ENCODE measurements at regions not wholly inside any gene's neighbourhood (a gene's known extent, or its start where the extent isn't known, plus 50 kb on each side); places are given as distances from the start of the nearest gene placed in this dataset.

DNA sequence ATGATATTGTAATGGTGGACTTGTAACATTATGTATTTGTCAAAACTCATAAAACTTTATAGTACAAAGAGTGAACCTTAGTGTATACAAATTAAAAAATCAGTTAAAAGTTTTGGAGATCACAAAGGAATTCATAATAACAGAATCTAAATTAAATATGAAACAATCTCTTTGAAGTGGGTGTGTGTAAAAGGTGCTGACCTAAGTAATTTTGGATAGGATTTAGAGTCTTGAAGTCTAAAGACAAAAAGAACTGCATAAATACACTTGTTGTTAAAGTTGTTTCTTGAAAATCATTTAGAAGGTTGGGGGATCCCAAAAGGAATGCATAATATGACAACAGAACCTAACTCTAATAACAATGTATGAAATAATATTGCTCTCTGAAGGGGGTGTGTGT, 295.5 kb downstream of the PRR16 start:
- Histone ChIP-seq H3K36me3 (ENCODE audit: control insufficient read depth, low read length) (no peaks in the 10 kb centered on the region), H4K20me1 (ENCODE audit: control insufficient read depth, insufficient read depth, low read depth, low read length) (no peaks in the 10 kb centered on the region), H3K27ac (ENCODE audit: low read depth, low read length) (no peak overlapping the region), H3K4me1 (ENCODE audit: control insufficient read depth, low read length) (no peaks in the 10 kb centered on the region), H3K79me2 (ENCODE audit: control insufficient read depth, low read length) (no peaks in the 10 kb centered on the region), H3K27me3 (ENCODE audit: control insufficient read depth, low read length) (no peaks in the 10 kb centered on the region), H3K9me3 (ENCODE audit: control insufficient read depth, insufficient read depth, low read length) (no peaks in the 10 kb centered on the region), H3K4me3 (ENCODE audit: low read length) (no peak overlapping the region), H3K9me2 (replicated peaks; ENCODE audit: control insufficient read depth, low read length) (no peaks in the 10 kb centered on the region), H3F3A (ENCODE audit: control insufficient read depth, insufficient read depth) (no peaks in the 10 kb centered on the region), H3K4me2 (ENCODE audit: low read length) (no peak overlapping the region)
- no peak for TF ChIP-seq EZH2phosphoT487 (IDR thresholded peaks at IDR 0.05; ENCODE audit: borderline replicate concordance, low read length)
- TF ChIP-seq, protein P1, sequence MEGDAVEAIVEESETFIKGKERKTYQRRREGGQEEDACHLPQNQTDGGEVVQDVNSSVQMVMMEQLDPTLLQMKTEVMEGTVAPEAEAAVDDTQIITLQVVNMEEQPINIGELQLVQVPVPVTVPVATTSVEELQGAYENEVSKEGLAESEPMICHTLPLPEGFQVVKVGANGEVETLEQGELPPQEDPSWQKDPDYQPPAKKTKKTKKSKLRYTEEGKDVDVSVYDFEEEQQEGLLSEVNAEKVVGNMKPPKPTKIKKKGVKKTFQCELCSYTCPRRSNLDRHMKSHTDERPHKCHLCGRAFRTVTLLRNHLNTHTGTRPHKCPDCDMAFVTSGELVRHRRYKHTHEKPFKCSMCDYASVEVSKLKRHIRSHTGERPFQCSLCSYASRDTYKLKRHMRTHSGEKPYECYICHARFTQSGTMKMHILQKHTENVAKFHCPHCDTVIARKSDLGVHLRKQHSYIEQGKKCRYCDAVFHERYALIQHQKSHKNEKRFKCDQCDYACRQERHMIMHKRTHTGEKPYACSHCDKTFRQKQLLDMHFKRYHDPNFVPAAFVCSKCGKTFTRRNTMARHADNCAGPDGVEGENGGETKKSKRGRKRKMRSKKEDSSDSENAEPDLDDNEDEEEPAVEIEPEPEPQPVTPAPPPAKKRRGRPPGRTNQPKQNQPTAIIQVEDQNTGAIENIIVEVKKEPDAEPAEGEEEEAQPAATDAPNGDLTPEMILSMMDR (IDR thresholded peaks at IDR 0.05; ENCODE audit: low read depth, low read length, poor library complexity, severe bottlenecking) = no peak

DNA sequence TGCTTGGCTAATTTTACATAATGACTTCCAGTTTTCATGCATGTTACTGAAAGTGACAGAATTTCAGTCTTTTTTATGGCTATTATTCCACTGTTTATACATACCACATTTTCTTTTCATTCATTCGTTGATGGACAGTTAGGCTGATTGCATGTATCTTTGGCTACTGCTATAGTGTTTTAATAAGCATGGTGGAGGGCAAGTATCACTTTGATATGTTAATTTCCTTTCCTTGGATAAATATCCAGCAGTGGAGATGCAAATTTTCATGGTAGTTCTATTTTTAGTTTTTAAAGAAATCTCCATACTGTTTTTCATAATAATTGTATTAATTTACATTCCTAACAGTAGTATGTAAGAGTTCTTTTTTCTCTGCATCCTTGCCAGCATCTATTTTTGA, 297.9 kb downstream of the PRR16 start:
- Histone ChIP-seq H3K9me3 (ENCODE audit: control insufficient read depth, insufficient read depth, low read length) (no peaks in the 10 kb centered on the region), H3K4me3 (ENCODE audit: low read length) (no peak overlapping the region), H3K4me2 (ENCODE audit: low read length) (no peak overlapping the region), H3K36me3 (ENCODE audit: control insufficient read depth, low read length) (no peaks in the 10 kb centered on the region), H3K27ac (ENCODE audit: low read depth, low read length) (no peak overlapping the region), H3K27me3 (ENCODE audit: control insufficient read depth, low read length) (no peaks in the 10 kb centered on the region), H3K79me2 (ENCODE audit: control insufficient read depth, low read length) (no peaks in the 10 kb centered on the region), H3K9me2 (replicated peaks; ENCODE audit: control insufficient read depth, low read length) (no peaks in the 10 kb centered on the region), H3F3A (ENCODE audit: control insufficient read depth, insufficient read depth) (no peaks in the 10 kb centered on the region), H3K4me1 (ENCODE audit: control insufficient read depth, low read length) (no peaks in the 10 kb centered on the region), H4K20me1 (ENCODE audit: control insufficient read depth, insufficient read depth, low read depth, low read length) (no peaks in the 10 kb centered on the region)
- TF ChIP-seq, protein P1 (IDR thresholded peaks at IDR 0.05; ENCODE audit: low read depth, low read length, poor library complexity, severe bottlenecking) = no peak
- no peak for TF ChIP-seq EZH2phosphoT487 (IDR thresholded peaks at IDR 0.05; ENCODE audit: borderline replicate concordance, low read length)

GRCh38 chr5:120765189-120765588, 301.1 kb downstream of the PRR16 start:
- Histone ChIP-seq H3K27me3 (ENCODE audit: control insufficient read depth, low read length) (no peaks in the 10 kb centered on the region), H3K27ac (ENCODE audit: low read depth, low read length) (no peak overlapping the region), H3K4me1 (ENCODE audit: control insufficient read depth, low read length) (no peaks in the 10 kb centered on the region), H3K4me2 (ENCODE audit: low read length) (no peak overlapping the region), H3F3A (ENCODE audit: control insufficient read depth, insufficient read depth) (no peaks in the 10 kb centered on the region), H4K20me1 (ENCODE audit: control insufficient read depth, insufficient read depth, low read depth, low read length) (no peaks in the 10 kb centered on the region), H3K36me3 (ENCODE audit: control insufficient read depth, low read length) (no peaks in the 10 kb centered on the region), H3K4me3 (ENCODE audit: low read length) (no peak overlapping the region), H3K79me2 (ENCODE audit: control insufficient read depth, low read length) (no peaks in the 10 kb centered on the region), H3K9me3 (ENCODE audit: control insufficient read depth, insufficient read depth, low read length) (no peaks in the 10 kb centered on the region), H3K9me2 (replicated peaks; ENCODE audit: control insufficient read depth, low read length) (no peaks in the 10 kb centered on the region)
- no peak for TF ChIP-seq EZH2phosphoT487 (IDR thresholded peaks at IDR 0.05; ENCODE audit: borderline replicate concordance, low read length)
- TF ChIP-seq, protein P1 (IDR thresholded peaks at IDR 0.05; ENCODE audit: low read depth, low read length, poor library complexity, severe bottlenecking) = no peak
